ENCODE measurements at regions not wholly inside any gene's neighbourhood (a gene's known extent, or its start where the extent isn't known, plus 50 kb on each side); places are given as distances from the start of the nearest gene placed in this dataset.

DNA sequence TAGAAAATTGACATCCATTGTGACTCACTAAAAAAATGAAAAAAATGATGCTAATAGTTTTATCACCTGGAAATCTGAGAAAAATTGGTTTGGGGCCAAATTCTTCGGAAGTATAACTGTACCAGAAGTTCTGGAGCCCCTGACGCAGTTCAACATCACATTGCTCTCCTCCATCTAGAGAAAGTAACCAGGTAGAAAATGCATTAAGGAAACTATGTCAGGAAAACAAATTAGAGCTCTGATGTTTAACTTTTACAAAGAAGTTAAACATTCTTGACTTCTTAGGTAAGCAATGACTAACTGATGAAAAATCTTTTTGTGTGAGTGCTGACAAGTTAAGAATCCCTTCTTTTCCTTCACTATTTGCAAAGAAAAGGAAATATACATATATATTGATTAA, 61.1 kb upstream of the TMEM196 start:
- DNase-seq: no peak

DNA sequence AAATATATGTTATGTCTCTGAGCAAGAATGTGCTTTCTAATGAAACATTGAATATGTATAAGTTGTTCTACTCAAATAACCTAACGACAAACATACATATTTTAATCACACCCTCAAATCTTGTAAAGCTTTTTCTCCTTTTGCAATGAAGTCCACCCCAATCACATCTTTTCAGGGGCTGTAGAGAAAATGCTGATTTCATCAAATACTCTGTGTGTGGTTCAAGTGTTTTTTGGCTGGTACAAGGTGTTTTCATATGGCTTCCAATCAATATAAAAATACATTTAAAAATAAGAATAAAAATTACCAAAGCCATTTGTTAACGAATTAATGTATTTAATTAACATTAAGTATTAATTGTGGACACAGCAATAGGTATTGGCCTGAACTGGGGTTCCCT, 57.2 kb upstream of the TMEM196 start:
- DNase-seq: no peak
